CD4-positive, alpha-beta T cell treated with Interleukin-17A for 1 hour (primary cell): ENCODE measurements at regions not wholly inside any gene's neighbourhood (a gene's known extent, or its start where the extent isn't known, plus 50 kb on each side); places are given as distances from the start of the nearest gene placed in this dataset.
"Not testable (repeated sequence)": the region's sequence is repeated elsewhere in the genome, so short reads cannot be mapped to it uniquely, and the experiment has no call there.

ENCODE experiments used
- DNase-seq: peaks from one replicate; pipeline ENCODE4 v3.0.0-alpha.2; 2020

DNA sequence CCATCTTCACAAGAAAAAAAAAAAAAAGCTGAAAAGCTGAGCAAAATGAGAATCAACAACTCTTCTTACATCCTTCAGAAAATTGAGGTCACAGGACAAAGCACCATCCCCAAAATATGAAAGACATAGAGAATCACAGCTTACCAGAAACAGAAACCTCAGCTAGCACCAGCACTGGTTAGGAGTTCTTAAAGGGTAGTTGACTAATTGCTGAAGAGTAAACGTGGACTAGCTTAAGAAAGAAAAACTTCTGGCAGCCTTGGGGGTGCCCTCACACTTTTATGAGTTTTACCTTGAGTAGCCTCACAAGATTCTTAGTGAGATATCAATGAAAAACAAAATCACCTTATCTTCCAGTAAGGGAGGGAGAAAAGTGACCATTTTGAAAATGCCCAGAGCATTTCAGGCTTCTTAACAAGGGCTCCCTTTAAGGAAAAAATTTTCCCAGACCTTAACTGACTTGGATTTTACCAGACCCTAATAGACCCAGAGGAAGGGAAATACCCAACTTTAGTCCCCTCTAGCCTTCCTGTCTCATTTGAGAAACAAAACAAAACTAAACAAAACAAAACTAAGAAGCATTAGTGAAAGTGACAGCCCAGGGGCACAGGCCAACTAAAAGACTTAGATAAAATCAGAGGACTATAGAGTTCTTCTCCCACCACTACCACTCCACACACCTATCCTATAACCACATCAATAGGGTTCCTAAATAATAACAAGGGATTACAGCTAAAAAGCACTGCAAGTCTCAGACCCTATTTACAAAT lies 888.6 kb downstream of the DIAPH3 start:
- DNase-seq = no peak

- no peak for DNase-seq
These were observed 887.3 kb downstream of the DIAPH3 start for GRCh38 chr13:59276436-59276835.

DNA sequence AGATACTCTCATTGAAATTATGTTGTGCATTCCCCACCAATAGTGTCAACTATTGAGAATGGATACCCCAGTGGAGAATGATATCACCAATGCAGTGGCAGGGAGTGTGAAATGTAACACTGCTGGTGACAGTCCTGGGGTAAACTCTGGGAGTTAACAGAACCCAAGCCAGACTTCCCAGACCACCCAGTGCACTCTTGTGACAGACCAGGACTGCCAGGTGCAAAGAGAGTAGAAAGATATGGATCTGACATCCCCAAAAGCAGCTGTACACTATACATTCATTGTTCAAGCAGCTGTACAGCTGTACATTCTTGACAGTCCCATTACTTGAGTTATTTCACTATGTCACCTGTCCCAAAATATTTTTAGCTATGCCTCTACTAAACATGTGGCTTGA lies 886.6 kb downstream of the DIAPH3 start:
- no peak for DNase-seq

- DNase-seq = no peak
These were observed 884.7 kb downstream of the DIAPH3 start for GRCh38 chr13:59279028-59279427.

GRCh38 chr13:59279576-59279975 lies 884.2 kb downstream of the DIAPH3 start:
- no peak for DNase-seq

DNA sequence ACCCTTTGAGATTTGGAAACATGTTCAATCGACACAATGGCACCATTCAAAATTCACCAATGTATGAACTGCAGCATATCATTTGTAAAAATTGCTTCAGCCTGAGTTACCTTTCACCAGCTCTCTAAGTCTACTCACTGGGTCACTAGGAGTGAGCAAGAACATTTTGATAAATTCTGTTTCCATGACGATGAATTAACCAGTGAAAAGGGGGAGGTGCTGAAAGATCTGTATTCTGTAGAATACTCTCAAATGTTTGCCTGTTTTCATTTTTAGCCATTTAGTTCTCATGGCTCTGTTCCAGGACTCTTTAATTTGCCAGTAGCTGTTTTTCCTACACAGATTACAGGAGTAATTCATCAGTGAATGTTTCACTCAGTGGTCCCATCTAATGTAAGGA lies 883.4 kb downstream of the DIAPH3 start:
- DNase-seq = no peak

DNA sequence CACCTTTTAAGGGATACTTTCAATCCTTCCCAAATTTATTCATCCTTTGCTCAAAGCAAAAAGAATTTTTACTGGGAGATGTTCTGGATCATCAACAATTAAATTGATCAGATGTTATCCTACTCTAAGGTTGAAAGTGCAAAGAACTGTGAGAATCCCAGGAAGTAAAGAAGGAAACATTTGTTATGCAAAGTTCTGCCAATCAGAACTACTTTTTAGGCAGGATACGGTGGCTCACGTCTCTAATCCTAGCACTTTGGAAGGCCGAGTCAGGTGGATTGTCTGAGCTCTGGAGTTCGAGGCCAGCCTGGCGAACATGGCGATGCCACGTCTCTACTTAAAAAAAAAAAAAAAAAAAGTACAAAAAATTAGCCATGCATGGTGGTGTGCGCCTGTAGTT lies 882.3 kb downstream of the DIAPH3 start:
- no peak for DNase-seq

DNA sequence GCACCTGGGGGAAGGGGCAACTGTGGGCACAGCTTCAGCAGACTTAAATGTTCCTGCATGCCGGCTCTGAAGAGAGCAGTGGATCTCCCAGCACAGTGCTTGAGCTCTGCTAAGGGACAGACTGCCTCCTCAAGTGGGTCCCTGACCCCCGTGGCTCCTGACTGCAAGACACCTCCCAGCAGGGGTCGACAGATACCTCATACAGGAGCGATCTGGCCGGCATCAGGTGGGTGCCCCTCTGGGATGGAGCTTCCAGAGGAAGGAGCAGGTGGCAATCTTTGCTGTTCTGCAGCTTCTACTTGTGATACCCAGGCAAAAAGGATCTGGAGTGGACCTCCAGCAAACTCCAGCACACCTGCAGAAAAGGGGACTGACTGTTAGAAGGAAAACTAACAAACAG lies 871.5 kb downstream of the DIAPH3 start:
- DNase-seq = not testable (repeated sequence)

- no peak for DNase-seq
These were observed 864.1 kb downstream of the DIAPH3 start for GRCh38 chr13:59299584-59299983.

GRCh38 chr13:59300355-59301173 lies 863.2 kb downstream of the DIAPH3 start:
- DNase-seq = no peak

GRCh38 chr13:59301174-59301567 lies 862.6 kb downstream of the DIAPH3 start:
- DNase-seq = no peak

GRCh38 chr13:59303433-59303832 lies 860.3 kb downstream of the DIAPH3 start:
- no peak for DNase-seq

- DNase-seq = no peak
These were observed 859.1 kb downstream of the DIAPH3 start for GRCh38 chr13:59304596-59304995.

- DNase-seq = no peak
These were observed 857.8 kb downstream of the DIAPH3 start for GRCh38 chr13:59305896-59306295.

GRCh38 chr13:59312776-59313175 lies 851.0 kb downstream of the DIAPH3 start:
- no peak for DNase-seq

DNA sequence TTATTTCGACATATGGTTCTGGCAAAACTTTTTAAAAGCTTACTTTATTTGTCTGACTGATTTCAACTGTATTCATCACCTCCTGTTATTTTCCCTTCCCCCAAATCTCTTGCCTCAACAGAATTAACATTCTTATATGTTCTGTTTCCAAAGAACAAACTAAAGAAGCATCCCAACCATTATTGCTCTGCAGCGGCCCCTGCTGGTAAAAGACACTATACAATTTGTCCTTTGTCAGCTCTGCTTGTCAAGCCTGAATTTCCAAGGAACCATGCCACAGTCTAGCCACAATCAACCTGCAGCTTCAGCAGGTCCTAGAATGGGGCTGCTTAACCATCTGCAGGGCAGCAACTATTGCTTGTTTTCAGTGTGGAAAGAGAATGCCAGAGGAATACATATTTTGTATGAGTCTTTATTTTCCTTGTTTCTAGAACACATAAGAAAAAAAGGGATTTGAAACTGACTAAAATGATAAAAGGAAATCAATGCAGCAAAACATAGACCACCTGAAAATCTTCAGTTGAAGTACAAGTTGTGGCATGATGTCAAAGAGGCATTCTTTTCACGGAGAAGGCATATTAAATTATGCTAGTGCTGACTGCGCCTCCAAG lies 845.3 kb downstream of the DIAPH3 start:
- peak; percentile 38 for DNase-seq

GRCh38 chr13:59319276-59319675 lies 844.5 kb downstream of the DIAPH3 start:
- no peak for DNase-seq

DNA sequence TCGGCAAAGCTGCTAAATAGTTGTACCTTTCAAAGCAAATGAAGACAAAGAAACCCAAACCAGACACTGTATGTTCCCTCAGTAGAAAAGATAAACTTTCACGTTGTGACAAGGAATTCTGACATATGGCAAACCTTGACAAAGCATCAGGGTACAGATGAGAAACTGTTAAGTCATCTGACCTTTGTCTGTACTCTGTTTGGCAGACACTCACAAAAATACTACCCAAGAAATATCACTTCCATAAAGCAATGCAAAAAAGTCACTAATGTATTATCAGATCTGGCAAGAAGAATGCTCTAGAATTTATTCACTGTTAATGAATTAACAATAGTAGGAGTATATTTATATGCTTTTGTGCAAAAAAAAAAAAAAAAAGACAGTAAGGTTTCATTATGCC lies 843.7 kb downstream of the DIAPH3 start:
- no peak for DNase-seq

DNA sequence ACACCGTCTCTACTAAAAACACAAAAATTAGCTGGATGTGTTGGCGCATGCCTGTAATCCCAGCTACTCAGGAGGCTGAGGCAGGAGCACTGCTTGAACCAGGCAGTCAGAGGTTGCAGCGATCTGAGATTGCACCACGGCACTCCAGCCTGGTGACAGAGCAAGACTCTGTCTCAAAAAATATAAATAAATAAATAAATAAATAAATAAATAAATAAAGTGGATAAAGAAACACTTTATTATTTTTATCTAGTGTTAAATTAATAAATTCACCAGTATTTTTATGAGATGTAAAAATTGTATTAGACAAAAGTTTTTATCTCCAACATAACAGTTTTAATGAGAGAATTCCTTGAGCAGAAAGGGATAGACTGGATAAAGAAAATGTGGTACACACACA lies 839.3 kb downstream of the DIAPH3 start:
- DNase-seq = not testable (repeated sequence)

DNA sequence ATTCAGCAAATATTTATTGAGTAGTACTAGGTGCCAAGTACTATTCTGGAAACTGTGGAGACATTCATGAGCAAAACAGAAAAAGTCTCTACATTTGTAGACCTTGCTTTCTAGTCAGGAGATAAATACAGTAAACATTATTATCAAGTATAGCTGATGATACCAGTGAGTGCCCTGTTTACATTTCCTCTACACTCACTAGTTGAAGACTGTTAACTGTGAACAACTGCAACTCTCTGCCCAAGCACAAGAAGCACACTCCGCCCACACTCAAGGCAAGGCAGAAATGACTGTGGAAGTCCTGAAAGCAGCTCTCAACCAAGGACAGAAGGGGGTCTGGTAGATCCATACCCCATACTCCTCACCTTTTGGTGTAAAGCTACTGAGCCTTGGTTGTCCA lies 837.0 kb downstream of the DIAPH3 start:
- no peak for DNase-seq

DNA sequence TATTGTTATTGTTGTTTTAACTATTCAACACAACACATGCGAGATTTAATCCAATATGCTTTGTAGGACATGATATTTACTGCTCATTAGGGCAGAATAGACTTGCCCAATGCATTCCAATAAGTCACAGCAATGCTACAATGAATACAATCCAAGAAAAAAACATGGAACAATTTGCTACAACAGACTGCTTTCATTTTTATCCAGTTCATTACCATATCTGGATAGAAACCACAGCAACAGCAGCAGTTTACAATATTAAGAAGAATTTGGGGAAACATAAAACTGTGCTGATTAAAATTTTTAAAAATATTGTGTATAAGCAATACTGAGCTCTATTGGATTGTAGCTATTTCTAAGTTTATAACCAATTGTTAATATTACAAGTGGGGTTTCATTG lies 833.0 kb downstream of the DIAPH3 start:
- no peak for DNase-seq

DNA sequence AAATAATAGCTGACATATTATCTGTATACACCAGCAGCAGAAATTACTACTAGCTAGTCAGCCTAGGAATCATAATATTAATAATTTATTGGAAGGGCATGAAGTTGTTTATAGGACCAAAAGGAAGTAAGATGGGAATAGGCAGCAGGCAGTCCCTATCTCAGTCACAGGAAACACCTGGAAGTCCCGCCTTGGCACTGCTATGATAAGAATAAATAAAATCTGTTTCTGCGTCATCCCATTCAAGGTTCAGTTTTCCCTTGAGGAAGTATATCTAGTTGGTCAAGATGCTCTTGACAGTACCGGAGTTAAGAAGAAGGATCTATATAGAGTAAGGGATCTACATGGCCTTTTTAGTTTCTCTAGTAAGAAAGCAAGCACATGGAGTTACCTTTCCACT lies 830.8 kb downstream of the DIAPH3 start:
- DNase-seq = no peak

DNA sequence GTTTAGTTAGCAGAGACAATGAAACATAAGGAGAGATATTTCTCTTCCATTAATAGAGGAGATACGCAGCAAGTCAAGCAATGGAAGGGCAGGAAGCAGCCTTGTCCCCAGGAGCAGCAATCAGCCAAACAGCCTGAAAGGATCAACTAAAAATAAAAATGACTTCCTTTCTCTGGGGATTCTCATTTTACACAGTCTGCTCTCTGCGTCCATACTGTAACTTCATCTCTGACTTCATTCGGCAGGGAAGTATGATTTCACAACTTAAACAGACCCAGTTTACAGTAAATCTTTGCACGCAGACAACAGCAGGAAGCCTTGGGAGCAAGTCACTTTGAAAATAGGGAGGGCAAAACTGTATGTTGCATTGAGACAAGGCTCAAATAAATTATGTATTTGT lies 826.7 kb downstream of the DIAPH3 start:
- DNase-seq = no peak

GRCh38 chr13:59340151-59340550 lies 823.6 kb downstream of the DIAPH3 start:
- DNase-seq = no peak
